Esophagus muscularis mucosa (tissue), 4 donors: ENCODE measurements at regions not wholly inside any gene's neighbourhood (a gene's known extent, or its start where the extent isn't known, plus 50 kb on each side); places are given as distances from the start of the nearest gene placed in this dataset.

Source experiments
- DNase-seq: peaks from one replicate; pipeline ENCODE4 v3.0.0-alpha.2; 2017; ENCODE audit errors: extremely low spot score
- H3K27ac ChIP-seq, 4 donors: fragments of 200-600 bp; sonication (generic); replicated peaks in 1 of 4; 1 replicate in 3 of 4; 2 replicates in 1 of 4; pipeline ENCODE4 v1.5.1; 2016 to 2019; ENCODE audit warnings: mild to moderate bottlenecking in 1 of 4
- H3K27me3 ChIP-seq, 4 donors: fragments of 200-600 bp; sonication (generic); one replicate each; pipeline versions ENCODE4 v1.5.1 to v1.6.0; 2016 to 2019
- H3K36me3 ChIP-seq, 4 donors: fragments of 200-600 bp; sonication (generic); one replicate each; pipeline ENCODE4 v1.5.1; 2016 to 2019
- H3K4me1 ChIP-seq, 4 donors: fragments of 200-600 bp; sonication (generic); one replicate each; pipeline ENCODE4 v1.5.1; 2016 to 2019
- H3K4me3 ChIP-seq, 4 donors: fragments of 200-600 bp; sonication (generic); 1 replicate in 2 of 4; 2 replicates in 2 of 4; pipeline ENCODE4 v1.5.1; 2016 to 2019; ENCODE audit warnings: mild to moderate bottlenecking in 4 of 4, moderate library complexity in 1 of 4
- H3K9me3 ChIP-seq, 4 donors: fragments of 200-600 bp; sonication (generic); 1 replicate in 3 of 4; 2 replicates in 1 of 4; pipeline ENCODE4 v1.5.1; 2016 to 2019
- CTCF ChIP-seq, 3 experiments: fragments of 200-600 bp in 2 of 3; fragments of 450-650 bp in 1 of 3; sonication (generic) in 2 of 3; IDR thresholded peaks; one replicate each; pipeline ENCODE4 v1.5.1; 2017 to 2019; ENCODE audit warnings: antibody characterized with exemption in 3 of 3, mild to moderate bottlenecking in 2 of 3, moderate library complexity in 1 of 3
- EP300 ChIP-seq: sonication (generic); formaldehyde crosslinking; IDR thresholded peaks from one replicate; pipeline ENCODE4 v1.6.1; 2017; ENCODE audit warnings: antibody characterized with exemption
- POLR2A ChIP-seq: fragments of 450-650 bp; IDR thresholded peaks from one replicate; pipeline ENCODE4 v1.6.1; 2017; ENCODE audit warnings: antibody characterized with exemption, moderate library complexity, mild to moderate bottlenecking, low read depth
- POLR2AphosphoS5 ChIP-seq, 2 donors: sonication (generic); formaldehyde crosslinking; IDR thresholded peaks; one replicate each; pipeline ENCODE4 v1.6.1; 2017; ENCODE audit warnings: antibody characterized with exemption in 2 of 2
- WGBS: methylation state at CpG from one replicate; pipeline ENCODE4 v1.1.5; 2018; 5-methylcytosine and 5-hydroxymethylcytosine counted together
- intact Hi-C: fragments of 100-400 bp; cut with DNase I; formaldehyde crosslinking; loops from one replicate; pipeline ENCODE4 v1.15.1; 2023

GRCh38 chr3:31079689-31080088 lies 185.2 kb upstream of the GADL1 start:
- DNase-seq: no peak
- H3K36me3 ChIP-seq: no peaks in the 10 kb centered on the region
- no peaks in the 10 kb centered on the region for H3K9me3 ChIP-seq
- no peak for TF ChIP-seq CTCF (IDR thresholded peaks at IDR 0.05)
- no peak for TF ChIP-seq EP300
- TF ChIP-seq POLR2AphosphoS5 (IDR thresholded peaks at IDR 0.05): no peak
- no peak for TF ChIP-seq POLR2A
- peaks cover 0 to 12% (median 5%) of the 10 kb centered on the region in 4 donors for H3K4me1 ChIP-seq
- no peaks in the 10 kb centered on the region for H3K27me3 ChIP-seq
- H3K4me3 ChIP-seq: no peak overlapping the region
- 96% methylated on average over 4 of the region's 4 CpGs for WGBS
- intact Hi-C loops: no loop called here
- H3K27ac ChIP-seq: no peak overlapping the region

- Histone ChIP-seq H3K9me3 (no peaks in the 10 kb centered on the region), H3K4me1 (peaks cover 0 to 12% (median 6%) of the 10 kb centered on the region in 4 donors), H3K4me3 (no peak overlapping the region), H3K27ac (no peak overlapping the region), H3K27me3 (no peaks in the 10 kb centered on the region), H3K36me3 (no peaks in the 10 kb centered on the region)
- DNase-seq: peak; percentile 31
- no peak for TF ChIP-seq POLR2A
- WGBS: 65% methylated on average over 2 of the region's 2 CpGs
- intact Hi-C loops: no loop called here
Observed at GRCh38 chr3:31081018-31081662, 186.7 kb upstream of the GADL1 start.

GRCh38 chr3:31086148-31086547 lies 191.7 kb upstream of the GADL1 start:
- Histone ChIP-seq H3K27ac (no peak overlapping the region), H3K36me3 (no peaks in the 10 kb centered on the region), H3K9me3 (no peaks in the 10 kb centered on the region), H3K4me1 (peaks cover 0 to 14% (median 4%) of the 10 kb centered on the region in 4 donors), H3K4me3 (no peak overlapping the region), H3K27me3 (no peaks in the 10 kb centered on the region)
- no peak for TF ChIP-seq POLR2A
- no peak for TF ChIP-seq CTCF (IDR thresholded peaks at IDR 0.05)
- TF ChIP-seq EP300: no peak
- no peak for TF ChIP-seq POLR2AphosphoS5 (IDR thresholded peaks at IDR 0.05)
- intact Hi-C loops: no loop called here
- peak; percentile 34 for DNase-seq

GRCh38 chr3:31086698-31087097 lies 192.2 kb upstream of the GADL1 start:
- peak; percentile 55 for DNase-seq
- Histone ChIP-seq H3K4me1 (peaks cover 0 to 14% (median 3%) of the 10 kb centered on the region in 4 donors), H3K4me3 (no peak overlapping the region), H3K27me3 (no peaks in the 10 kb centered on the region), H3K27ac (no peak overlapping the region), H3K9me3 (no peaks in the 10 kb centered on the region), H3K36me3 (no peaks in the 10 kb centered on the region)
- TF ChIP-seq CTCF (IDR thresholded peaks at IDR 0.05) (no peak), EP300 (no peak), POLR2AphosphoS5 (IDR thresholded peaks at IDR 0.05) (no peak)
- intact Hi-C loops: no loop called here

- H3K36me3 ChIP-seq: no peaks in the 10 kb centered on the region
- no peaks in the 10 kb centered on the region for H3K27me3 ChIP-seq
- WGBS: 71% methylated on average over 2 of the region's 2 CpGs
- H3K4me1 ChIP-seq: peaks cover 0 to 6% (median 1%) of the 10 kb centered on the region in 4 donors
- peak; percentile 45 for DNase-seq
- intact Hi-C loops: no loop called here
- no peak overlapping the region for H3K27ac ChIP-seq
- TF ChIP-seq POLR2AphosphoS5 (IDR thresholded peaks at IDR 0.05) (no peak), POLR2A (no peak), EP300 (no peak), CTCF (IDR thresholded peaks at IDR 0.05) (no peak)
- H3K4me3 ChIP-seq: no peak overlapping the region
- H3K9me3 ChIP-seq: no peaks in the 10 kb centered on the region
Observed at GRCh38 chr3:31091748-31092147, 197.3 kb upstream of the GADL1 start.
